Esophagus squamous epithelium (tissue), 4 donors: ENCODE measurements at regions not wholly inside any gene's neighbourhood (a gene's known extent, or its start where the extent isn't known, plus 50 kb on each side); places are given as distances from the start of the nearest gene placed in this dataset.

ENCODE experiments used
- CTCF ChIP-seq, 6 experiments: fragments of 450-650 bp in 4 of 6; fragments of 200-600 bp in 2 of 6; sonication (generic) in 2 of 6; IDR thresholded peaks; one replicate each; pipeline ENCODE4 v1.5.1; 2016 to 2019; ENCODE audit warnings: antibody characterized with exemption in 6 of 6, mild to moderate bottlenecking in 4 of 6, moderate library complexity in 4 of 6
- POLR2A ChIP-seq, 4 donors: fragments of 450-650 bp; IDR thresholded peaks; one replicate each; pipeline ENCODE4 v1.6.1; 2017; ENCODE audit warnings: antibody characterized with exemption in 4 of 4, mild to moderate bottlenecking in 4 of 4, moderate library complexity in 3 of 4

DNA sequence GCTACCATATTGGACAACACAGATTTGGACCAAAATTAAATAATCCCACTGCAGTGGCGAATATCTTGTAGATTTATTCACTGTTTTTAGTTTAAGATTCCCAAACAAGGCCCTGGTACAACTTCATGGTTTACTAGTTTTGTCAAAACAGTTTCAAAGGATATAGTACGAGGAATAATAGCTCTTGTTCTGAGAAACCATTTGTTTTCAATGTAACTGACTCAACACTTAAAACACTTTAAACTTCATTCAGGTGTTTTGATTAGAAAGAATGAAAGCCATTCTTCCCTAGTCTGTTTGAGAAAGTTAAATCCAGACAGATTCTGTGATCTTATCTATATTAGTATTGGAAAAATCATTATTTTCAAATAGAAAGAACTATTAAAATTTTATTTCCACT lies 276.4 kb upstream of the MKLN1 start:
- no peak for TF ChIP-seq CTCF (IDR thresholded peaks at IDR 0.05)
- TF ChIP-seq POLR2A (IDR thresholded peaks at IDR 0.05) = no peak
